HCT116 (cell line): ENCODE measurements at regions not wholly inside any gene's neighbourhood (a gene's known extent, or its start where the extent isn't known, plus 50 kb on each side); places are given as distances from the start of the nearest gene placed in this dataset.

Experiments used
- ATAC-seq: fragments of 200-7000 bp; cut with Tn5 transposase; 2 replicates; pipeline ENCODE4 v1.9.1; 2020; ENCODE audit warnings: mild to moderate bottlenecking, moderate library complexity
- BruUV-seq: library from RNA; stranded (reverse); fragments of 400-500 nt; replicated peaks from 2 replicates; lab custom pipeline; 2021; lab: Mats Ljungman, UMichigan
- CTCF ChIA-PET: fragments of 300-600 bp; sonication (Branson Sonifier 250); formaldehyde crosslinking; loops from one replicate; lab custom pipeline; 2021; ENCODE audit warnings: antibody characterized with exemption; lab: Charles Lee
- POLR2A ChIA-PET: fragments of 300-600, 350-600 bp; sonication (Branson Sonifier 250); formaldehyde crosslinking; loops from one replicate; lab custom pipeline; 2021; ENCODE audit warnings: antibody characterized with exemption; lab: Charles Lee
- RAD21 ChIA-PET, 2 experiments: fragments of 300-600 bp; sonication (Branson Sonifier 250); formaldehyde crosslinking; loops; one replicate each; lab custom pipeline; 2023; ENCODE audit warnings: low total read pairs in 2 of 2; ENCODE audit not compliant: uncharacterized antibody in 2 of 2, unreplicated experiment in 2 of 2, low non-redundant PET in 1 of 2; lab: Charles Lee
- DNase-seq: peaks from one replicate; pipeline ENCODE4 v3.0.0-alpha.2; 2010; ENCODE audit warnings: low read depth, low spot score
- H2AFZ ChIP-seq: fragments of 200-600 bp; shearing (Covaris generic), sonication (generic); 2 replicates; pipeline ENCODE4 v1.6.1; 2017; ENCODE audit warnings: low read depth, mixed run types, mixed read lengths, antibody characterized with exemption, low read length; ENCODE audit not compliant: poor library complexity, severe bottlenecking
- H3K27ac ChIP-seq: 2 replicates; pipeline ENCODE4 v1.5.1; 2012; ENCODE audit warnings: low read depth, low read length
- H3K27me3 ChIP-seq: fragments of 200-600 bp; sonication (generic); 2 replicates; pipeline ENCODE4 v1.6.1; 2016; ENCODE audit warnings: mixed run types, low read length, mixed read lengths; ENCODE audit not compliant: insufficient read depth
- H3K36me3 ChIP-seq, 2 experiments: fragments of 200-500 bp in 1 of 2; fragments of 200-600 bp in 1 of 2; sonication (Bioruptor generic) in 1 of 2; sonication (generic) in 1 of 2; 2 replicates each; pipeline versions ENCODE4 v1.5.1 to v1.6.1; 2014 to 2016; ENCODE audit warnings: low read length in 2 of 2, inconsistent platforms in 1 of 2, mixed read lengths in 1 of 2, mixed run types in 1 of 2; ENCODE audit not compliant: insufficient read depth in 2 of 2, control insufficient read depth in 1 of 2
- H3K4me1 ChIP-seq, 2 experiments: fragments of 200-600 bp in 1 of 2; sonication (generic) in 1 of 2; 2 replicates each; pipeline versions ENCODE4 v1.5.1 to v1.6.1; 2012 to 2017; ENCODE audit warnings: low read length in 2 of 2, inconsistent platforms in 1 of 2, mild to moderate bottlenecking in 1 of 2, mixed read lengths in 1 of 2, mixed run types in 1 of 2, moderate library complexity in 1 of 2; ENCODE audit not compliant: insufficient read depth in 2 of 2, control insufficient read depth in 1 of 2
- H3K4me2 ChIP-seq: fragments of 200-600 bp; sonication (generic); 2 replicates; pipeline ENCODE4 v1.6.1; 2017; ENCODE audit warnings: mixed run types, low read length, mixed read lengths
- H3K4me3 ChIP-seq, 2 experiments: fragments of 200-600 bp in 1 of 2; sonication (generic) in 1 of 2; replicated peaks in 1 of 2; 2 replicates each; pipeline ENCODE4 v1.5.1; 2011 to 2016; ENCODE audit warnings: low read length in 2 of 2, control low read depth in 1 of 2, low read depth in 1 of 2, mild to moderate bottlenecking in 1 of 2, mixed read lengths in 1 of 2, mixed run types in 1 of 2
- H3K79me2 ChIP-seq: fragments of 200-600 bp; sonication (generic); 2 replicates; pipeline ENCODE4 v1.6.1; 2017; ENCODE audit warnings: mild to moderate bottlenecking, mixed run types, low read length, moderate library complexity, mixed read lengths; ENCODE audit not compliant: insufficient read depth
- H3K9ac ChIP-seq: fragments of 200-600 bp; sonication (generic); 2 replicates; pipeline ENCODE4 v1.6.1; 2016; ENCODE audit warnings: low read length, mixed read lengths
- H3K9me2 ChIP-seq: fragments of 200-600 bp; sonication (generic), shearing (Covaris generic); 2 replicates; pipeline ENCODE4 v1.6.1; 2017; ENCODE audit warnings: mixed run types, mild to moderate bottlenecking, moderate library complexity; ENCODE audit not compliant: insufficient read depth
- H3K9me3 ChIP-seq, 2 experiments: fragments of 200-500 bp in 1 of 2; fragments of 200-600 bp in 1 of 2; sonication (Bioruptor generic) in 1 of 2; sonication (generic) in 1 of 2; 2 replicates each; pipeline ENCODE4 v1.6.1; 2014 to 2017; ENCODE audit warnings: low read length in 2 of 2, mixed read lengths in 2 of 2, inconsistent platforms in 1 of 2, low read depth in 1 of 2, mild to moderate bottlenecking in 1 of 2, mixed run types in 1 of 2, moderate library complexity in 1 of 2; ENCODE audit not compliant: control insufficient read depth in 1 of 2, insufficient read depth in 1 of 2
- H4K20me1 ChIP-seq: fragments of 200-600 bp; sonication (generic), shearing (Covaris generic); 2 replicates; pipeline ENCODE4 v1.6.1; 2017; ENCODE audit warnings: mixed run types, mild to moderate bottlenecking, moderate library complexity; ENCODE audit not compliant: insufficient read depth
- ELF1 ChIP-seq: IDR thresholded peaks from 2 replicates; pipeline ENCODE4 v1.6.1; 2012; ENCODE audit warnings: low read depth, borderline replicate concordance
- EZH2phosphoT487 ChIP-seq: fragments of 200-600 bp; IDR thresholded peaks from 2 replicates; pipeline ENCODE4 v1.6.1; 2018; ENCODE audit warnings: antibody characterized with exemption, borderline replicate concordance
- FOSL1 ChIP-seq: IDR thresholded peaks from 2 replicates; pipeline ENCODE4 v1.6.1; 2012; ENCODE audit warnings: low read depth
- JUND ChIP-seq: IDR thresholded peaks from 2 replicates; pipeline ENCODE4 v1.6.1; 2012
- SP1 ChIP-seq: IDR thresholded peaks from 2 replicates; pipeline ENCODE4 v1.6.1; 2012; ENCODE audit warnings: low read depth
- SRF ChIP-seq: IDR thresholded peaks from 2 replicates; pipeline ENCODE4 v1.6.1; 2012; ENCODE audit warnings: low read depth
- YY1 ChIP-seq: IDR thresholded peaks from 2 replicates; pipeline ENCODE4 v1.6.1; 2011; ENCODE audit warnings: low read length, low read depth, moderate library complexity, mild to moderate bottlenecking; ENCODE audit not compliant: insufficient replicate concordance; ENCODE audit errors: extremely low read depth
- ZFX ChIP-seq: fragments of 450-650 bp; IDR thresholded peaks from 2 replicates; pipeline ENCODE4 v1.6.1; 2017
- intact Hi-C: fragments of 100-400 bp; cut with micrococcal nuclease; formaldehyde crosslinking; loops from 2 replicates; pipeline ENCODE4 v1.10.0; 2022
- TF ChIP-seq, protein P1 (sequence below): IDR thresholded peaks from 2 replicates; pipeline ENCODE4 v1.6.1; 2011; ENCODE audit warnings: mild to moderate bottlenecking, low read length, moderate library complexity; ENCODE audit not compliant: insufficient replicate concordance; ENCODE audit errors: extremely low read depth

DNA sequence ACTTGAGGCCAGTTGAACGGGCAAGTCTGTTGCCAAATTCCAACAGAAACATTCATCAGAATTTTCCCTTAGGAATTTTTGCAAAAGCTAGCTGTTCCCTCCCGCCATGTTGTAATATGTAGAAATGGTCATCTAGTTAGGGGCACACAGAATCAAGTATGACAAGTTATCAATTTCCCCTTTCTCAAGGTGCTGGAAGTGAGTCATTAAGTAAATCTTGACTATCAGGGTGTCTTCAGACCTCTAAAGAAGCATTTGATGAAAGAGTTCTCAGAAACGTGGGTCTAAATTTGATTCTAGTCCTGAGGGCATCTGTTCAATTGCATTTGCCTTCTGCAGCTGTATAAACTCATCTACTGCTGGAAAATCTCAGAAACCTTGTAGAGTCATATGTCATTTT is 123.4 kb upstream of the FRMD4B start:
- no TSS peak for BruUV-seq
- Histone ChIP-seq H4K20me1 (peaks cover 3% of the 10 kb centered on the region; the same call in 1 of the 2 replicates), H3K79me2 (no peaks in the 10 kb centered on the region), H3K27me3 (peaks cover 14% of the 10 kb centered on the region), H3K27ac (no peak overlapping the region), H3K36me3 (no peaks in the 10 kb centered on the region), H3K4me3 (no peak overlapping the region), H2AFZ (no peak overlapping the region), H3K9ac (no peak overlapping the region), H3K4me1 (no peaks in the 10 kb centered on the region), H3K9me2 (no peaks in the 10 kb centered on the region), H3K9me3 (no peaks in the 10 kb centered on the region), H3K4me2 (no peak overlapping the region)
- ChIA-PET RAD21 (no interaction called here), CTCF (no interaction called here), POLR2A (no interaction called here)
- intact Hi-C loops: no loop called here
- DNase-seq (no peak), ATAC-seq (no peak)
- TF ChIP-seq EZH2phosphoT487: no peak
- no peak for TF ChIP-seq YY1
- no peak for TF ChIP-seq ELF1
- no peak for TF ChIP-seq ZFX
- TF ChIP-seq JUND: no peak
- no peak for TF ChIP-seq SP1
- TF ChIP-seq SRF: no peak
- TF ChIP-seq, protein P1, sequence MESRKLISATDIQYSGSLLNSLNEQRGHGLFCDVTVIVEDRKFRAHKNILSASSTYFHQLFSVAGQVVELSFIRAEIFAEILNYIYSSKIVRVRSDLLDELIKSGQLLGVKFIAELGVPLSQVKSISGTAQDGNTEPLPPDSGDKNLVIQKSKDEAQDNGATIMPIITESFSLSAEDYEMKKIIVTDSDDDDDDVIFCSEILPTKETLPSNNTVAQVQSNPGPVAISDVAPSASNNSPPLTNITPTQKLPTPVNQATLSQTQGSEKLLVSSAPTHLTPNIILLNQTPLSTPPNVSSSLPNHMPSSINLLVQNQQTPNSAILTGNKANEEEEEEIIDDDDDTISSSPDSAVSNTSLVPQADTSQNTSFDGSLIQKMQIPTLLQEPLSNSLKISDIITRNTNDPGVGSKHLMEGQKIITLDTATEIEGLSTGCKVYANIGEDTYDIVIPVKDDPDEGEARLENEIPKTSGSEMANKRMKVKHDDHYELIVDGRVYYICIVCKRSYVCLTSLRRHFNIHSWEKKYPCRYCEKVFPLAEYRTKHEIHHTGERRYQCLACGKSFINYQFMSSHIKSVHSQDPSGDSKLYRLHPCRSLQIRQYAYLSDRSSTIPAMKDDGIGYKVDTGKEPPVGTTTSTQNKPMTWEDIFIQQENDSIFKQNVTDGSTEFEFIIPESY: no peak
- no peak for TF ChIP-seq FOSL1
